Keratinocyte (primary cell): ENCODE measurements at regions not wholly inside any gene's neighbourhood (a gene's known extent, or its start where the extent isn't known, plus 50 kb on each side); places are given as distances from the start of the nearest gene placed in this dataset.

Experiments
- DNase-seq: peaks from one replicate; pipeline ENCODE4 v3.0.0-alpha.2; 2011; ENCODE audit warnings: low read depth, missing footprints, low spot score
- FAIRE-seq: peaks from 2 replicates; lab custom pipeline; 2011; peaks lifted over from hg19 to GRCh38; lab: Jason Lieb, UNC
- H2AFZ ChIP-seq: 2 replicates; pipeline ENCODE4 v1.6.0; 2012; ENCODE audit warnings: low read length, control low read depth, inconsistent platforms; ENCODE audit not compliant: control insufficient read depth
- H3K27ac ChIP-seq: 2 replicates; pipeline ENCODE4 v1.5.1; 2011; ENCODE audit warnings: low read length; ENCODE audit not compliant: control insufficient read depth, insufficient read depth
- H3K27me3 ChIP-seq: 3 replicates; pipeline ENCODE4 v1.6.0; 2011; ENCODE audit warnings: low read length; ENCODE audit not compliant: control insufficient read depth, insufficient read depth; ENCODE audit errors: extremely low read depth
- H3K36me3 ChIP-seq, 2 experiments: 2 replicates in 1 of 2; 3 replicates in 1 of 2; pipeline ENCODE4 v1.5.1; 2011; ENCODE audit warnings: low read length in 2 of 2, mild to moderate bottlenecking in 1 of 2; ENCODE audit not compliant: control insufficient read depth in 2 of 2, insufficient read depth in 2 of 2; ENCODE audit errors: extremely low read depth in 1 of 2
- H3K4me1 ChIP-seq: 3 replicates; pipeline ENCODE4 v1.5.1; 2011; ENCODE audit warnings: low read length; ENCODE audit not compliant: control insufficient read depth, insufficient read depth; ENCODE audit errors: extremely low read depth
- H3K4me2 ChIP-seq: 3 replicates; pipeline ENCODE4 v1.6.0; 2011; ENCODE audit warnings: low read depth, low read length; ENCODE audit not compliant: control insufficient read depth, insufficient read depth; ENCODE audit errors: extremely low read depth
- H3K4me3 ChIP-seq, 3 experiments: fragments of 200-600 bp in 1 of 3; sonication (generic) in 1 of 3; 2 replicates in 2 of 3; 3 replicates in 1 of 3; pipeline ENCODE4 v1.5.1; 2011 to 2016; ENCODE audit warnings: low read length in 3 of 3, mild to moderate bottlenecking in 3 of 3, control low read depth in 2 of 3, inconsistent platforms in 1 of 3, low read depth in 1 of 3, mixed read lengths in 1 of 3, mixed run types in 1 of 3, moderate library complexity in 1 of 3; ENCODE audit not compliant: control insufficient read depth in 2 of 3, insufficient read depth in 2 of 3; ENCODE audit errors: extremely low read depth in 1 of 3
- H3K79me2 ChIP-seq: 2 replicates; pipeline ENCODE4 v1.6.0; 2012; ENCODE audit warnings: low read length; ENCODE audit not compliant: control insufficient read depth, insufficient read depth
- H3K9ac ChIP-seq: 3 replicates; pipeline ENCODE4 v1.6.0; 2011; ENCODE audit warnings: low read length; ENCODE audit not compliant: control insufficient read depth, insufficient read depth; ENCODE audit errors: extremely low read depth
- H3K9me1 ChIP-seq: 3 replicates; pipeline ENCODE4 v1.6.0; 2011; ENCODE audit warnings: low read length; ENCODE audit not compliant: control insufficient read depth, insufficient read depth; ENCODE audit errors: extremely low read depth
- H3K9me3 ChIP-seq: 2 replicates; pipeline ENCODE4 v1.5.1; 2012; ENCODE audit warnings: low read depth, low read length; ENCODE audit not compliant: control insufficient read depth
- H4K20me1 ChIP-seq: 3 replicates; pipeline ENCODE4 v1.6.0; 2011; ENCODE audit warnings: low read length; ENCODE audit not compliant: control insufficient read depth, insufficient read depth; ENCODE audit errors: extremely low read depth
- EZH2 ChIP-seq: IDR thresholded peaks from one replicate; pipeline ENCODE4 v1.6.1; 2012; ENCODE audit warnings: inconsistent platforms, mild to moderate bottlenecking, low read length, moderate library complexity
- dilution Hi-C: fragments of 300-500 bp; cut with MboI; formaldehyde crosslinking; loops from one replicate; pipeline ENCODE4 v1.7.0; 2020; ENCODE audit warnings: low sequenced_read_pairs; ENCODE audit not compliant: extremely low pct_ligation_motif_present
- TF ChIP-seq, protein P1 (sequence below), 3 experiments: IDR thresholded peaks in 1 of 3; conservative IDR thresholded peaks in 1 of 3; optimal IDR thresholded peaks in 1 of 3; 2 replicates in 2 of 3; 3 replicates in 1 of 3; pipeline versions ENCODE3 to v1.5.1; 2011; ENCODE audit warnings: low read length in 3 of 3, mild to moderate bottlenecking in 3 of 3, moderate library complexity in 2 of 3, control low read depth in 1 of 3, inconsistent platforms in 1 of 3; ENCODE audit not compliant: insufficient read depth in 2 of 3; ENCODE audit errors: extremely low read depth in 1 of 3

DNA sequence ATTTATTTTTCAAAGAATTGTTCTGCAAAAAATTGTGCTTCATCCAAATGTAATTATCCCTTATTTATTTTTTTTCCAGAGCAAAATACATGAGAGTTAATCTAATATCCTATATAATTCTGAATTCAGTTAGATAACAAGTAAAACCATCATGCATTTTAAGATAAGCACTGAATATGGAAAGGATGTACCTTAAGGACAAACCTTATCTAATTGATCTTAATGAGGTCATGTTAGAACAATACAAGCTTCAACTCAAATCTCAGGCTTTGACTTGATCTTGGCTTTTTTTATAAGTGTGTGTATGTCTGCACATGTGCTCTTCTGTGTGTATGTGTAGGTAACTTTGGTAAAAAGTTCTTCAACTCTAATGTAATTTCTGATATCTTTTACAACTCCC is 1828.8 kb downstream of the PCDH9 start:
- Histone ChIP-seq H3K9me3 (no peaks in the 10 kb centered on the region), H3K4me3 (no peak overlapping the region), H3K4me1 (no peaks in the 10 kb centered on the region), H3K9me1 (no peaks in the 10 kb centered on the region), H4K20me1 (no peaks in the 10 kb centered on the region), H3K27me3 (no peaks in the 10 kb centered on the region), H2AFZ (no peak overlapping the region), H3K36me3 (no peaks in the 10 kb centered on the region), H3K27ac (no peak overlapping the region), H3K79me2 (no peaks in the 10 kb centered on the region), H3K9ac (no peak overlapping the region), H3K4me2 (no peak overlapping the region)
- DNase-seq, result no peak
- dilution Hi-C loops, result no loop called here
- TF ChIP-seq EZH2, result no peak
- TF ChIP-seq, protein P1, sequence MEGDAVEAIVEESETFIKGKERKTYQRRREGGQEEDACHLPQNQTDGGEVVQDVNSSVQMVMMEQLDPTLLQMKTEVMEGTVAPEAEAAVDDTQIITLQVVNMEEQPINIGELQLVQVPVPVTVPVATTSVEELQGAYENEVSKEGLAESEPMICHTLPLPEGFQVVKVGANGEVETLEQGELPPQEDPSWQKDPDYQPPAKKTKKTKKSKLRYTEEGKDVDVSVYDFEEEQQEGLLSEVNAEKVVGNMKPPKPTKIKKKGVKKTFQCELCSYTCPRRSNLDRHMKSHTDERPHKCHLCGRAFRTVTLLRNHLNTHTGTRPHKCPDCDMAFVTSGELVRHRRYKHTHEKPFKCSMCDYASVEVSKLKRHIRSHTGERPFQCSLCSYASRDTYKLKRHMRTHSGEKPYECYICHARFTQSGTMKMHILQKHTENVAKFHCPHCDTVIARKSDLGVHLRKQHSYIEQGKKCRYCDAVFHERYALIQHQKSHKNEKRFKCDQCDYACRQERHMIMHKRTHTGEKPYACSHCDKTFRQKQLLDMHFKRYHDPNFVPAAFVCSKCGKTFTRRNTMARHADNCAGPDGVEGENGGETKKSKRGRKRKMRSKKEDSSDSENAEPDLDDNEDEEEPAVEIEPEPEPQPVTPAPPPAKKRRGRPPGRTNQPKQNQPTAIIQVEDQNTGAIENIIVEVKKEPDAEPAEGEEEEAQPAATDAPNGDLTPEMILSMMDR (optimal IDR thresholded peaks at IDR 0.05 in 1 of 3, IDR thresholded peaks at IDR 0.05 in 1 of 3, conservative IDR thresholded peaks at IDR 0.05 in 1 of 3; ENCODE audit: extremely low read depth in 1 of 3, insufficient read depth in 2 of 3, low read length in 3 of 3), result no peak
- FAIRE-seq, result no peak

DNA sequence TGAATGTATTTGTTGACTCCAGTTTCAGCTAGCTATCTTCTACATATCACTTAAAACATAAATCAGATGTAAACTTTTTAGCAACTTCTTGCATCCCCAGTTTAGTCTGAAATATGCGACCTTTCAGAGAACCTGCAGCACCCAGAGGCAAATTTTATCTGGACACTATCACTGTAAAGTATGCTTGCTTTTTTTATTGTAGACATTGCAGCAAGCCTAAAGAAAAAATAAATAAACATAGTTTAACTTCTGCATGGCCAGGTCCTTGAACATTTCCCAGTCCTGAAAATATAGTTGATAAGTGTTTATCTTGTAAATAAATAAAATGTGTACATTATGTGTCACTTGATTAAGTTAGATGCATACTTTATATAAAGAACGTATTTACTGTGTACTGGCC is 1829.4 kb downstream of the PCDH9 start:
- no peaks in the 10 kb centered on the region for H3K9me3 ChIP-seq
- no peaks in the 10 kb centered on the region for H3K36me3 ChIP-seq
- dilution Hi-C loops, result no loop called here
- H3K27ac ChIP-seq, result no peak overlapping the region
- no peak for TF ChIP-seq EZH2
- TF ChIP-seq, protein P1 (optimal IDR thresholded peaks at IDR 0.05 in 1 of 3, IDR thresholded peaks at IDR 0.05 in 1 of 3, conservative IDR thresholded peaks at IDR 0.05 in 1 of 3; ENCODE audit: extremely low read depth in 1 of 3, insufficient read depth in 2 of 3, low read length in 3 of 3), result no peak
- no peak overlapping the region for H3K4me2 ChIP-seq
- H2AFZ ChIP-seq, result no peak overlapping the region
- FAIRE-seq, result no peak
- DNase-seq, result no peak
- no peaks in the 10 kb centered on the region for H3K79me2 ChIP-seq
- H3K4me3 ChIP-seq, result no peak overlapping the region
- H3K9me1 ChIP-seq, result no peaks in the 10 kb centered on the region
- H3K9ac ChIP-seq, result no peak overlapping the region
- H3K27me3 ChIP-seq, result no peaks in the 10 kb centered on the region
- no peaks in the 10 kb centered on the region for H4K20me1 ChIP-seq
- H3K4me1 ChIP-seq, result no peaks in the 10 kb centered on the region
